ENCODE measurements at regions not wholly inside any gene's neighbourhood (a gene's known extent, or its start where the extent isn't known, plus 50 kb on each side); places are given as distances from the start of the nearest gene placed in this dataset.

DNA sequence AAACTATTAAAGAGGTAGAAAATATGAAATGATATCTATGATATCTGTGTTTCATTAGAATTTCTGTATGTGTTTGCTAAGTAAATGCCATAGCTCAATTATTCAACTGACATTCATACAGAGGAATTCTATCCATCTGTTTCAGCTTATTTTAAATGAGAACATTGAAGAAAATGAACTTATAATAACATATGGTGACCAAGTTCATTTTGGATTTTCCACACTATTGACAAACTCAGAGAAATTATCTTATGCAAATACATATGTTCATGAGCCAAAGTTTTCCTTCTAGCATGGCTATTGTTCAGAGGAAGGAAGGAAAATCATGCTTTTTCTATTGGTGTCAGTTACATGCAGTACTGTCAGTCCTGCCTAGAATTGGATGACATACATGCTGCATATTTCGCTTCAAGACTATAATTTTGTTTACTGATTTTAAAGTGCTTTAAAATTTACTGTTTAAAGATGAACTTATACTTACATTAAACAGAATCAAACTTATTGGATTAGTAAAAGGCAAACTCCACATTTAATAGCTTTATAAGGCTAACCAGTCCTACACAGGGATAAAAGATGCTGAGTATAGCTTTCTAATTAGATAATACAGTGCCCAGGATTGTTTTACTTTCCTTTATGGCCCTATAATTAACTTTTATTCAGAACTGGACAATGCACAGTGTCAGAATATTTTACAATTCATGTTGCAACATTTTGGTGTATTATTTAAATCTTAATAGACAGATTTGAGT lies 646.2 kb downstream of the TRAM1L1 start:
- Histone ChIP-seq H3K9me3 (no peaks in the 10 kb centered on the region), H3K36me3 (no peaks in the 10 kb centered on the region), H3K4me3 (no peak overlapping the region), H3K27ac (no peak overlapping the region), H3K27me3 (no peaks in the 10 kb centered on the region), H3K4me1 (no peaks in the 10 kb centered on the region)
- TF ChIP-seq, protein P1, sequence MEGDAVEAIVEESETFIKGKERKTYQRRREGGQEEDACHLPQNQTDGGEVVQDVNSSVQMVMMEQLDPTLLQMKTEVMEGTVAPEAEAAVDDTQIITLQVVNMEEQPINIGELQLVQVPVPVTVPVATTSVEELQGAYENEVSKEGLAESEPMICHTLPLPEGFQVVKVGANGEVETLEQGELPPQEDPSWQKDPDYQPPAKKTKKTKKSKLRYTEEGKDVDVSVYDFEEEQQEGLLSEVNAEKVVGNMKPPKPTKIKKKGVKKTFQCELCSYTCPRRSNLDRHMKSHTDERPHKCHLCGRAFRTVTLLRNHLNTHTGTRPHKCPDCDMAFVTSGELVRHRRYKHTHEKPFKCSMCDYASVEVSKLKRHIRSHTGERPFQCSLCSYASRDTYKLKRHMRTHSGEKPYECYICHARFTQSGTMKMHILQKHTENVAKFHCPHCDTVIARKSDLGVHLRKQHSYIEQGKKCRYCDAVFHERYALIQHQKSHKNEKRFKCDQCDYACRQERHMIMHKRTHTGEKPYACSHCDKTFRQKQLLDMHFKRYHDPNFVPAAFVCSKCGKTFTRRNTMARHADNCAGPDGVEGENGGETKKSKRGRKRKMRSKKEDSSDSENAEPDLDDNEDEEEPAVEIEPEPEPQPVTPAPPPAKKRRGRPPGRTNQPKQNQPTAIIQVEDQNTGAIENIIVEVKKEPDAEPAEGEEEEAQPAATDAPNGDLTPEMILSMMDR (IDR thresholded peaks at IDR 0.05): no peak
- DNase-seq: no peak
- intact Hi-C loops (cut with DNase I; ENCODE audit: low total_unique reads): no loop called here

GRCh38 chr4:116438417-116438816 lies 647.0 kb downstream of the TRAM1L1 start:
- Histone ChIP-seq H3K9me3 (no peaks in the 10 kb centered on the region), H3K27me3 (no peaks in the 10 kb centered on the region), H3K27ac (no peak overlapping the region), H3K4me1 (no peaks in the 10 kb centered on the region), H3K4me3 (no peak overlapping the region), H3K36me3 (no peaks in the 10 kb centered on the region)
- TF ChIP-seq, protein P1 (IDR thresholded peaks at IDR 0.05): no peak
- TF ChIP-seq POLR2A (IDR thresholded peaks at IDR 0.05): no peak
- intact Hi-C loops (cut with DNase I; ENCODE audit: low total_unique reads): no loop called here
- no peak for DNase-seq

- no peak for DNase-seq
- Histone ChIP-seq H3K4me3 (no peak overlapping the region), H3K9me3 (peaks cover 0 to 3% of the 10 kb centered on the region in 2 donors), H3K36me3 (no peaks in the 10 kb centered on the region), H3K4me1 (no peaks in the 10 kb centered on the region), H3K27ac (no peak overlapping the region), H3K27me3 (no peaks in the 10 kb centered on the region)
- intact Hi-C loops (cut with DNase I; ENCODE audit: low total_unique reads): no loop called here
- TF ChIP-seq, protein P1 (IDR thresholded peaks at IDR 0.05): no peak
- no peak for TF ChIP-seq POLR2A (IDR thresholded peaks at IDR 0.05)
These were observed 657.7 kb downstream of the TRAM1L1 start for GRCh38 chr4:116427666-116428065.

- TF ChIP-seq POLR2A (IDR thresholded peaks at IDR 0.05): no peak
- DNase-seq: no peak
- Histone ChIP-seq H3K36me3 (no peaks in the 10 kb centered on the region), H3K4me3 (no peak overlapping the region), H3K27ac (no peak overlapping the region), H3K4me1 (no peaks in the 10 kb centered on the region), H3K27me3 (no peaks in the 10 kb centered on the region), H3K9me3 (no peaks in the 10 kb centered on the region)
- intact Hi-C loops (cut with DNase I; ENCODE audit: low total_unique reads): no loop called here
These were observed 672.2 kb downstream of the TRAM1L1 start for GRCh38 chr4:116413222-116413621.

- no peaks in the 10 kb centered on the region for H3K27me3 ChIP-seq
- no peak overlapping the region for H3K27ac ChIP-seq
- no peak overlapping the region for H3K4me3 ChIP-seq
- no peaks in the 10 kb centered on the region for H3K4me1 ChIP-seq
- intact Hi-C loops (cut with DNase I; ENCODE audit: low total_unique reads): no loop called here
- no peaks in the 10 kb centered on the region for H3K9me3 ChIP-seq
- no peaks in the 10 kb centered on the region for H3K36me3 ChIP-seq
- DNase-seq: no peak
- TF ChIP-seq, protein P1 (IDR thresholded peaks at IDR 0.05): no peak
- no peak for TF ChIP-seq POLR2A (IDR thresholded peaks at IDR 0.05)
These were observed 684.1 kb downstream of the TRAM1L1 start for GRCh38 chr4:116401293-116401692.
